ENCODE measurements at regions not wholly inside any gene's neighbourhood (a gene's known extent, or its start where the extent isn't known, plus 50 kb on each side); places are given as distances from the start of the nearest gene placed in this dataset.

DNA sequence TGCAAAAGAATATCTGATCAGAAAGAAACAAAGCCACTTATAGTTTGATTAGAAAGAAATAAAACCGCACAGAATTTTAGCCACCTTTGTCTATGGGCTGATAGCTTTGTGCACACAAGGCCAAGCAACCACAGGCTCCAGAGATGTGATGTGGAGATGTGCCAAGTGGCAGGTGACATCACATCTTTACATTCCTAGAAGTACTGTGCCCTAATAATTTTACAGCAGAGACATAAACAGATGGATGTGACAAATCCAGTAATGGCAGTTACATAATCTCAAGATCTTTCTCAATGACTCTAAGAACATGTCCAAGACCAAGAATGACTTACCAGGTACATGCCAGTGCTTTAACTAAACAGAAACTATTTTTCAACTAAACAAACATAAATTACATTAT lies 159.5 kb downstream of the LTN1 start:
- no peaks in the 10 kb centered on the region for H3K27me3 ChIP-seq
- TF ChIP-seq POLR2A (IDR thresholded peaks at IDR 0.05): no peak
- TF ChIP-seq CTCF (IDR thresholded peaks at IDR 0.05): no peak
- intact Hi-C loops (cut with DNase I): no loop called here
- H3K36me3 ChIP-seq: no peaks in the 10 kb centered on the region
- no peak overlapping the region for H3K27ac ChIP-seq
- H3K9me3 ChIP-seq: no peaks in the 10 kb centered on the region
- 87 to 92% methylated on average over 1 of the region's 1 CpG for WGBS, 2 donors
- no peak overlapping the region for H3K4me3 ChIP-seq
- no peak for DNase-seq
- H3K4me1 ChIP-seq: peaks cover 0 to 2% (median 0%) of the 10 kb centered on the region in 3 donors

GRCh38 chr21:28832715-28833061 lies 160.0 kb downstream of the LTN1 start:
- Histone ChIP-seq H3K9me3 (no peaks in the 10 kb centered on the region), H3K4me3 (no peak overlapping the region), H3K36me3 (no peaks in the 10 kb centered on the region), H3K27me3 (no peaks in the 10 kb centered on the region), H3K27ac (peak overlapping the region in 1 of 4 donors; percentile 21), H3K4me1 (peaks cover 0 to 2% (median 0%) of the 10 kb centered on the region in 3 donors)
- no peak for DNase-seq
- intact Hi-C loops (cut with DNase I): no loop called here
- 90 to 96% methylated on average over 3 of the region's 3 CpGs for WGBS, 2 donors
- no peak for TF ChIP-seq CTCF (IDR thresholded peaks at IDR 0.05)
- TF ChIP-seq POLR2A (IDR thresholded peaks at IDR 0.05): no peak

DNA sequence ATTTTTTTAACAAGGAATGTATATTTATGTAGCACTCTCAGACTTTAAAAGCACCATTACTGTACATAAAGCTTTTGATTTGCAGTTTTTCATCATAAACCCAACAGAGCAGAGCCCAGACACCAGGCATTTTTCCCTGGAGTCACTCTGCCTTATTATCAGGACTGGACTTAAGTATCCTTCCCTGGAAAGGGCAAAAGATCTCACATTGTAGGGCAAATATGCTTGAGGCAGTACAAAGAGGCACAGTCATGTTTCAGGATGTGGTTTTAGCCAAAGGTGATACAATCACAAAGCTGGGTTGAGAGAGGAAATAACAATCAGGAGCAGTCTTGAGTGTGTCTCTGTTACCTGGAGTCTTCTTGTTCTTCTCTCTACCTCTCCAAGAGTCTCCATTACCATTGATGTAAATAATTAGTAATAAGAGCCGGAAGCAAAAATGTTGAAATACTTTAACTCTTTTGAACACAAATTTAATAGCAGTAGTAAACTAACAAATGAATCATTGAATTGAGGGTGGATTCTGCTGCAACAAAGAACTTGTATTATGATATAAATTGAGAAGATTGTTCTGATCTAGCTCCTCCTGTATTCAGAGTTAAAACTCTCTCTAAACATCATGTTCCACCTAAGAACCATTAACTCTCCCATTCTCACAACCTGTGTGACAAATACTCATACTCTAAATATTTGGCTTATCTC lies 160.5 kb downstream of the LTN1 start:
- TF ChIP-seq POLR2A (IDR thresholded peaks at IDR 0.05) (no peak), CTCF (IDR thresholded peaks at IDR 0.05) (no peak)
- Histone ChIP-seq H3K4me1 (peaks cover 0 to 2% (median 0%) of the 10 kb centered on the region in 3 donors), H3K27ac (peak overlapping the region in 1 of 4 donors; percentile 21), H3K4me3 (no peak overlapping the region), H3K27me3 (no peaks in the 10 kb centered on the region), H3K9me3 (no peaks in the 10 kb centered on the region), H3K36me3 (no peaks in the 10 kb centered on the region)
- no peak for DNase-seq
- intact Hi-C loops (cut with DNase I): no loop called here
- WGBS, 2 donors: 39 to 75% methylated on average over 1 of the region's 1 CpG

- 71 to 84% methylated on average over 1 of the region's 1 CpG for WGBS, 2 donors
- TF ChIP-seq CTCF (IDR thresholded peaks at IDR 0.05): no peak
- TF ChIP-seq POLR2A (IDR thresholded peaks at IDR 0.05): no peak
- no peak overlapping the region for H3K27ac ChIP-seq
- no peaks in the 10 kb centered on the region for H3K27me3 ChIP-seq
- H3K9me3 ChIP-seq: no peaks in the 10 kb centered on the region
- intact Hi-C loops (cut with DNase I): no loop called here
- H3K4me1 ChIP-seq: peaks cover 0 to 2% (median 2%) of the 10 kb centered on the region in 3 donors
- no peaks in the 10 kb centered on the region for H3K36me3 ChIP-seq
- H3K4me3 ChIP-seq: no peak overlapping the region
- DNase-seq: no peak
Measured at GRCh38 chr21:28828981-28829380, 163.7 kb downstream of the LTN1 start.

DNA sequence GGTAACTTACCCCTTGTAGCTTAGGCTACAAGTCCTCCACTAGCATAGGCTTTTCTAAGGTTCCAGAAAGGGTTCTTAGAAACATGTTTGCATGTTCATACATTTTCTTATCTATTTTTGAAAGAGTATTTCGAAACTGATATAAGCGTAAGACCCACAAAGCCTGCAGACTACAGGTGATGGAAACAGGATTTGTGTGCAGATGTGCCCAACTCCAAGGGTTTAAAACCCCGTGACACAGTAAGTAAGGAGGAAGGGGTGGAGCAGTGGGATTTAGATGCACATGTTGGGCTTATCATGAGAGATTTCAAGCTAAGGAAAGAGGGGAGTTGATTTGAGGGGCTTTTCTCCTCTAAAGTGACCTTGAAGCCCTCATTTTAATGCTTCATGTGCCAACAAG lies 164.7 kb downstream of the LTN1 start:
- no peak overlapping the region for H3K27ac ChIP-seq
- no peaks in the 10 kb centered on the region for H3K9me3 ChIP-seq
- 73 to 80% methylated on average over 3 of the region's 3 CpGs for WGBS, 2 donors
- H3K27me3 ChIP-seq: no peaks in the 10 kb centered on the region
- no peaks in the 10 kb centered on the region for H3K36me3 ChIP-seq
- peaks cover 0 to 12% (median 1%) of the 10 kb centered on the region in 3 donors for H3K4me1 ChIP-seq
- intact Hi-C loops (cut with DNase I): no loop called here
- DNase-seq: no peak
- TF ChIP-seq POLR2A (IDR thresholded peaks at IDR 0.05): no peak
- no peak for TF ChIP-seq CTCF (IDR thresholded peaks at IDR 0.05)
- no peak overlapping the region for H3K4me3 ChIP-seq
